BLaER1 treated with 17β-estradiol and CSF1 and Interleukin-3, amounts not matched to agents 10 nM and 100 nM (cell line): ENCODE measurements at regions not wholly inside any gene's neighbourhood (a gene's known extent, or its start where the extent isn't known, plus 50 kb on each side); places are given as distances from the start of the nearest gene placed in this dataset.
"Not testable (repeated sequence)": the region's sequence is repeated elsewhere in the genome, so short reads cannot be mapped to it uniquely, and the experiment has no call there.

Source experiments
- H3K27ac ChIP-seq, 11 experiments: shearing (Covaris generic); formaldehyde crosslinking; 2 replicates each; pipeline ENCODE4 v1.8.1; 2022
- H3K27me3 ChIP-seq, 11 experiments: shearing (Covaris generic); formaldehyde crosslinking; 2 replicates each; pipeline ENCODE4 v1.8.1; 2022
- H3K36me3 ChIP-seq, 11 experiments: shearing (Covaris generic); formaldehyde crosslinking; 2 replicates each; pipeline ENCODE4 v1.8.1; 2022
- H3K4me1 ChIP-seq, 10 experiments: shearing (Covaris generic); formaldehyde crosslinking; 2 replicates each; pipeline ENCODE4 v1.8.1; 2022
- H3K4me2 ChIP-seq, 11 experiments: shearing (Covaris generic); formaldehyde crosslinking; 2 replicates each; pipeline ENCODE4 v1.8.1; 2022
- H3K4me3 ChIP-seq, 10 experiments: shearing (Covaris generic); formaldehyde crosslinking; 2 replicates each; pipeline ENCODE4 v1.8.1; 2022
- H3K9ac ChIP-seq, 11 experiments: shearing (Covaris generic); formaldehyde crosslinking; 2 replicates each; pipeline ENCODE4 v1.8.1; 2022
- H3K9me3 ChIP-seq, 11 experiments: shearing (Covaris generic); formaldehyde crosslinking; replicated peaks in 1 of 11; 2 replicates each; pipeline ENCODE4 v1.8.1; 2022
- H4K20me1 ChIP-seq, 11 experiments: shearing (Covaris generic); formaldehyde crosslinking; 2 replicates each; pipeline ENCODE4 v1.8.1; 2022
- Cebpa-rat ChIP-seq, 11 experiments: shearing (Covaris generic); IDR thresholded peaks; 2 replicates each; pipeline ENCODE4 v1.8.1; 2022

DNA sequence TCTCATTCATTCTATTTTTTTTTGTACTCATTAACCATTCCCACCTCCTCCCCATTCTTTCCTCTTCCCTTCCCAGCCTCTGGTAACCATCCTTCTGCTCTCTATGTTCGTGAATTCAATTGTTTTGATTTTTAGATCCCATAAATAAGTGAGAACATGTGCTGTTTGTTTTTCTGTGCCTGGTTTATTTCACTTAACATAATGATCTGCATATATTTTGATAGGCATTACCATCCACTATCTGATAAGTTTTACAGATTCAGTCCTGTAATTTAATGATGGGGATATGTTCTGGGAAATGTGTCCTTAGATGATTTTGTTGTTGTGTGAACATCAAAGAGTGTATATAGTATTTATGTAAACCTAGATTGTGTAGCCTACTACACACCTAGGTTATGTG lies 77.5 kb upstream of the CPHXL start:
- H3K27ac ChIP-seq, result no peak overlapping the region
- no peak for TF ChIP-seq Cebpa-rat (IDR thresholded peaks at IDR 0.05)
- H3K27me3 ChIP-seq, result no peaks in the 10 kb centered on the region
- no peak overlapping the region for H3K4me2 ChIP-seq
- H3K36me3 ChIP-seq, result no peaks in the 10 kb centered on the region
- no peaks in the 10 kb centered on the region for H4K20me1 ChIP-seq
- no peak overlapping the region for H3K4me3 ChIP-seq
- no peak overlapping the region for H3K9ac ChIP-seq
- 0 out of 20 replicates have a peak, but pooled peaks cover 0 to 4% (median 0%) of the 10 kb centered on the region in 10 experiments for H3K4me1 ChIP-seq
- H3K9me3 ChIP-seq, result no peaks in the 10 kb centered on the region

DNA sequence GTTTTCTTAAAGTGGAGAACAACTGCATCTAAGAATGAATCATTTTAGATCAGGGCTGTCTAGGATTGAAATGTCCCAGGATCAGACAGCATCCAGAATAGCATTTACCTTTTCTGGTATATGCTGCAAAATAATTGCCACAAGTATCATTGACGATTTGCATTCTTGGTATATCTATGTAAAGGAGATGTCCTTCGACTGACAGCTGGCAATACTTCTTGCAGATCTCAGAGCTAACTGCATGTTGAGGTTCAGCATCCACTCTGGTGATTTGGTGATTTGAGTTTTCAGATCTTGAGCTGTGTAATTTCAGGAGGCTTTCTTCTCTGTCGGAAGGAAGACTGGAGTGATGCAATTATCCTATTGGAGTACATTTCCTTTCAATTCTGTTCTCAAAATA lies 78.1 kb upstream of the CPHXL start:
- Histone ChIP-seq H3K4me1 (0 out of 20 replicates have a peak, but pooled peaks cover 0 to 4% (median 0%) of the 10 kb centered on the region in 10 experiments), H3K27ac (no peak overlapping the region), H3K36me3 (no peaks in the 10 kb centered on the region), H3K4me3 (no peak overlapping the region), H4K20me1 (no peaks in the 10 kb centered on the region), H3K4me2 (no peak overlapping the region), H3K27me3 (no peaks in the 10 kb centered on the region), H3K9me3 (no peaks in the 10 kb centered on the region), H3K9ac (no peak overlapping the region)
- no peak for TF ChIP-seq Cebpa-rat (IDR thresholded peaks at IDR 0.05)

DNA sequence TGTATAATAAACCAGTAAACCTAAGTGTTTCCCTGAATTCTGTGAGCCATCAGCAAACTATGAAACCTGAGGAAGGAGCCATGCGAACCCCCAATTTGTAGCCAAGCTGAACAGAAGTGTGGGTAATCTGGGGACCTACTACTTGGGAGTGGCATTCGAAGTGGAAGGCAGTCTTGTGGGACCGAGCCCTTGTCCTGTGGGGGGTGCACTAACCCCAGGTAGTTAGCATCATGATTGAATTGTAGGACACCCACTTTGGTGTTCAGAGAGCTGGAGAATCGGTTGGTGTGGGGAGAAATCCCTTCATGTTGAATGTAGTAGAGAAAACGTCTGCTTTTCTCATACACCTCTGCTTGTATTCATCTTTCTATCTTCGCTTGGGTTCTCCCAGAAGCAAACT lies 79.7 kb upstream of the CPHXL start:
- no peak for TF ChIP-seq Cebpa-rat (IDR thresholded peaks at IDR 0.05)
- H3K36me3 ChIP-seq, result no peaks in the 10 kb centered on the region
- H3K4me2 ChIP-seq, result no peak overlapping the region
- no peak overlapping the region for H3K9ac ChIP-seq
- no peak overlapping the region for H3K27ac ChIP-seq
- H4K20me1 ChIP-seq, result no peaks in the 10 kb centered on the region
- no peaks in the 10 kb centered on the region for H3K9me3 ChIP-seq
- no peaks in the 10 kb centered on the region for H3K27me3 ChIP-seq
- H3K4me1 ChIP-seq, result no peaks in the 10 kb centered on the region
- H3K4me3 ChIP-seq, result no peak overlapping the region

DNA sequence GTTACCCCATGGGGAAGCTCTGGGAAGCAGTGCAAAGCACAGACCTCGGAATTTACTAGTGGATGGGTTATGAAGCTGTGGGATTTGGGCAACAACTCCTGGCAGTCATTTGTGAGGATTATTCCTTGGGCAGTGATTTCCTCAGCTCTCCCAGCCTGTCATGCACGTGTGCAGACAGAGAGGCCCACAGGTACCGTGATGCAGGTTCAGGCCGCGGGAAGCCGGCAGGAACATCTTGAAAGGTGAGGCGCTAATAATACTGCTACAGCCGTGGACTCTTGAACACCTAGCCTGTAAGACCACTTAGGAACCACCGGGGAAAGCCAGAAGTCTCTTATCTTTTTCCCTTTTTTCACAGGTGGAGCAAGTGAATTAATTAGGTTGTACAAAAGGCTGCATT lies 80.2 kb upstream of the CPHXL start:
- H4K20me1 ChIP-seq, result no peaks in the 10 kb centered on the region
- no peak overlapping the region for H3K4me2 ChIP-seq
- H3K27me3 ChIP-seq, result no peaks in the 10 kb centered on the region
- H3K36me3 ChIP-seq, result no peaks in the 10 kb centered on the region
- H3K9me3 ChIP-seq, result no peaks in the 10 kb centered on the region
- no peak overlapping the region for H3K27ac ChIP-seq
- no peaks in the 10 kb centered on the region for H3K4me1 ChIP-seq
- TF ChIP-seq Cebpa-rat (IDR thresholded peaks at IDR 0.05), result no peak
- no peak overlapping the region for H3K9ac ChIP-seq
- no peak overlapping the region for H3K4me3 ChIP-seq

DNA sequence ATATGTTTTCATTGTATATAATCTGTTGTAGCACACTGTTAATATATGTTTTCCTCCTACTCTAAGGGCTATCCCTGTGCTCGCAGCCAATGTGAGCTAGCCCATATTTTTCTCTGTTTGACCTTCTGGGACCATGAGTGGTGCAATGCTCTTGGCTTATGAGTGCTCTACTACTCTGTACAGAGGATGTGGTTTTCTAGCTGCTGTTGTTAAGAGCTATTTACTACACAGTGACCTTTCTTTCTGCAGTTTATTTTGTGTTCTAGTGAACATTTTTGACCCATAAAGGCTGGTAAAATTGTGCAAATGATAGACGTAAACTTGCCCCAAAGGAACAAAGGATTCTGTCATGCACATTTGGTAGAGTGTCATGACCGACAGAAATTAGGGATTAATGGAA lies 84.1 kb upstream of the CPHXL start:
- Histone ChIP-seq H4K20me1 (no peaks in the 10 kb centered on the region), H3K27ac (no peak overlapping the region), H3K27me3 (no peaks in the 10 kb centered on the region), H3K9me3 (no peaks in the 10 kb centered on the region), H3K36me3 (no peaks in the 10 kb centered on the region), H3K4me1 (0 out of 20 replicates have a peak, but pooled peaks cover 0 to 3% (median 0%) of the 10 kb centered on the region in 10 experiments), H3K9ac (no peak overlapping the region), H3K4me3 (no peak overlapping the region), H3K4me2 (no peak overlapping the region)
- no peak for TF ChIP-seq Cebpa-rat (IDR thresholded peaks at IDR 0.05)

DNA sequence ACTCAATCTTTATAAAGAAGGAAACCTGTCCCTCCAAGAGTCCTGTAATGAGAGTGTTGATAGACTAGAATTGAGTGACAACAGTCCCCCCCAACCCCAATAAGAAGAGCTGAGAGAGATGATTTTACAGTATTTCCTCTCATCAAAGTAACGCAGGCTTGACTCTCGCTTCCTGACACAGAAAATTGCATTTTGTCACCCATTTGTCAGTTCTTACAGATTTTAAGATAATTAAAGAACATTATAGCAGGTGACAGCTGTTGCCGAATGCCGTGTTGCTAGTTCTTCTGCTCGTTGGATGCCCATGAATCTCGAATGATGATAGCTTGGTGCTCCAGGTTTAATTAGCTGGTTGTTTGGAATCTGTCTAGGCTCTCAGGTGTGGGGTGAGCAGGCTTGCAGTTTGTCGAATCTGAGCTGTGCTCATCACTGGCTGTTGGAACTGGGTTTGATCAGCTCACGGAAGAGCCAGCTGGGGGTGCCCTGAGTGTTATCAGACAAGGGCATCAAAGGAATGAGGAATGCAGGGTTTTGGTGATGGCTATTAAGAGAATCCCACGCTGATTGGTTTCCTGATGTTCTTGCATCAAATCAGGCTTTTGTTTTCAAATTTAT lies 84.8 kb upstream of the CPHXL start:
- Histone ChIP-seq H3K27me3 (no peaks in the 10 kb centered on the region), H3K27ac (no peak overlapping the region), H4K20me1 (no peaks in the 10 kb centered on the region), H3K9ac (no peak overlapping the region), H3K4me1 (0 out of 20 replicates have a peak, but pooled peaks cover 0 to 3% (median 0%) of the 10 kb centered on the region in 10 experiments), H3K4me3 (no peak overlapping the region), H3K4me2 (no peak overlapping the region), H3K36me3 (no peaks in the 10 kb centered on the region), H3K9me3 (no peaks in the 10 kb centered on the region)
- no peak for TF ChIP-seq Cebpa-rat (IDR thresholded peaks at IDR 0.05)

DNA sequence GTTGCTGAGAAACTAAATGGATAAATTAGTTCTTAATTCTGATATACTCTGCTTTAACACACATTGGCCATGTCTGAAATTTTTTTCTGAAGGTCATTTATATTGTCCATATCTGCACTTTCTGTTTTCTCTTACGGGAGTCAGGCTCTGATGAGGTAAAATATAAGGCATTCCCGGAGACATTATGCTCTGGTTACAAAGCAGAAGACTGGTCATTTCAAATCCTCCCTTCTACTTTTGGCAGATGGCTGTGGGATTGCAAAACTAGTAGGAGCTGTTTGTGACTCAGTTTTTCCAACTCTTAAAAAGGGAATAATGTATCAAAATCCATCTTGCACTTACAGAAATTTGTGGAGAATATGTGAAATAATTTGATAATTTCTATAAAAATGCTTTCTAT lies 92.2 kb upstream of the CPHXL start:
- Histone ChIP-seq H3K9me3 (no peaks in the 10 kb centered on the region), H3K4me1 (no peaks in the 10 kb centered on the region), H3K27ac (no peak overlapping the region), H3K27me3 (no peaks in the 10 kb centered on the region), H3K9ac (no peak overlapping the region), H3K36me3 (no peaks in the 10 kb centered on the region), H3K4me3 (no peak overlapping the region), H4K20me1 (no peaks in the 10 kb centered on the region), H3K4me2 (no peak overlapping the region)
- TF ChIP-seq Cebpa-rat (IDR thresholded peaks at IDR 0.05), result no peak

DNA sequence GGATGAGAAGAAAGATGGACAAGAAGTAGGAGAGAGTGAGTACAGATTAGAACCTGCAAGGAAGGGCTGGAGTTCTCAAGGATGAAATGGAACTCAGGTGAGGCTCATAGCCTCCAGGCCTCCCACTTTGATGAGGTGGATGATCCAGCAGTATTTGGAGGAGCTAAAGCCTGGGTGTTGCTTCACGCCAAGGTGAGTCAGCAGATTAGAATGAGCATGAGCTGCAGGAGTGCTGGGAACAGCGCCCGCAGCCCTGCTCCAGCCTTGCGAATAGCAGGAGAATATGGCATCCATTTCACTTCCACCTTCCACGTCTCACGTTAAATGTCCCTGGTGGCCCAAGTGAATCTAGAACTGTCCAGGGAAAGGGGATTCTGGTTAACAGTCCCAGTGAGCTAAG lies 94.4 kb upstream of the CPHXL start:
- Histone ChIP-seq H3K27me3 (no peaks in the 10 kb centered on the region), H3K9ac (no peak overlapping the region), H3K9me3 (no peaks in the 10 kb centered on the region), H3K4me1 (no peaks in the 10 kb centered on the region), H3K27ac (no peak overlapping the region), H3K4me2 (no peak overlapping the region), H3K4me3 (no peak overlapping the region), H3K36me3 (no peaks in the 10 kb centered on the region), H4K20me1 (no peaks in the 10 kb centered on the region)
- TF ChIP-seq Cebpa-rat (IDR thresholded peaks at IDR 0.05), result no peak

DNA sequence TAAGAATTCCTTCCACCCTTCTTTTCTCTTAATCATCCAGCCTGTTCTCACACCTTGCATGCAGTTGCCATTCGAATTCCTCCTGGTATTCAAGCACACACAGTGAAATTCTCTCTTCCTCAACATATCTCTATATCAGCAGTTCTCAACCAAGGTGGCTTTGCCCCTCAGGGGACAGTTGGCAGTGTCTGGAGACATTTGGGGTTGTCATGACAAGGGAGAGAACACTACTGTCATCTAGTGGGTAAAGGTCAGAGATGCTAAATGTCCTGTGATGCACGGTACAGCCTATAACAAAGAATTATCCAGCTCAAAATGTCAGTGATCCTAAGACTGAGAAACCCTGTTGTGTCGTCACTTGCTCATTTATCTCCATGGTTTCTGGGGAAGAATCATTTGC lies 94.8 kb upstream of the CPHXL start:
- no peak for TF ChIP-seq Cebpa-rat (IDR thresholded peaks at IDR 0.05)
- no peak overlapping the region for H3K4me3 ChIP-seq
- H4K20me1 ChIP-seq, result no peaks in the 10 kb centered on the region
- H3K4me1 ChIP-seq, result no peaks in the 10 kb centered on the region
- H3K9ac ChIP-seq, result no peak overlapping the region
- H3K9me3 ChIP-seq, result no peaks in the 10 kb centered on the region
- no peaks in the 10 kb centered on the region for H3K27me3 ChIP-seq
- no peak overlapping the region for H3K27ac ChIP-seq
- no peaks in the 10 kb centered on the region for H3K36me3 ChIP-seq
- no peak overlapping the region for H3K4me2 ChIP-seq

DNA sequence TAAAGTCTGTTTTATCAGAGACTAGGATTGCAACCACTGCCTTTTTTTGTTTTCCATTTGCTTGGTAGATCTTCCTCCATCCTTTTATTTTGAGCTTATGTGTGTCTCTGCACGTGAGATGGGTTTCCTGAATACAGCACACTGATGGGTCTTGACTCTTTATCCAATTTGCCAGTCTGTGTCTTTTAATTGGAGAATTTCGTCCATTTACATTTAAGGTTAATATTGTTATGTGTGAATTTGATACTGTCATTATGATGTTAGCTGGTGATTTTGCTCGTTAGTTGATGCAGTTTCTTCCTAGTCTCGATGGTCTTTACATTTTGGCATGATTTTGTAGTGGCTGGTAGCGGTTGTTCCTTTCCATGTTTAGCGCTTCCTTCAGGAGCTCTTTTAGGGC lies 99.5 kb upstream of the CPHXL start:
- not testable (repeated sequence) for H3K27ac ChIP-seq, H3K27me3 ChIP-seq, H3K4me3 ChIP-seq, H3K9ac ChIP-seq, H3K36me3 ChIP-seq, H3K4me2 ChIP-seq, H3K4me1 ChIP-seq, H4K20me1 ChIP-seq
- H3K9me3 ChIP-seq, result peaks cover 0 to 19% (median 10%) of the 10 kb centered on the region in 11 experiments; a peak in 12 of 22 replicates

DNA sequence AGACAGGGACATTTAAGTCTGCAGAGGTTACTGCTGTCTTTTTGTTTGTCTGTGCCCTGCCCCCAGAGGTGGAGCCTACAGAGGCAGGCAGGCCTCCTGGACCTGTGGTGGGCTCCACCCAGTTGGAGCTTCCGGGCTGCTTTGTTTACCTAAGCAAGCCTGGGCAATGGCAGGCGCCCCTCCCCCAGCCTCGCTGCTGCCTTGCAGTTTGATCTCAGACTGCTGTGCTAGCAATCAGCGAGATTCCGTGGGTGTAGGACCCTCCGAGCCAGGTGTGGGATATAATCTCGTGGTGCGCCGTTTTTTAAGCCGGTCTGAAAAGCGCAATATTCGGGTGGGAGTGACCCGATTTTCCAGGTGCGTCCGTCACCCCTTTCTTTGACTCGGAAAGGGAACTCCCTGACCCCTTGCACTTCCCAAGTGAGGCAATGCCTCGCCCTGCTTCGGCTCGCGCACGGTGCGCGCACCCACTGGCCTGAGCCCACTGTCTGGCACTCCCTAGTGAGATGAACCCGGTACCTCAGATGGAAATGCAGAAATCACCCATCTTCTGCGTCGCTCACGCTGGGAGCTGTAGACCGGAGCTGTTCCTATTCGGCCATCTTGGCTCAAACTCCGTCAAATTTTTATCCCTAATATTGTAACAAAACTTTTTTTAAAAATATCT lies 101.2 kb upstream of the CPHXL start:
- H3K4me3 ChIP-seq, H3K27me3 ChIP-seq, H3K4me1 ChIP-seq, H3K4me2 ChIP-seq, H3K36me3 ChIP-seq, H3K27ac ChIP-seq, H4K20me1 ChIP-seq, H3K9ac ChIP-seq: not testable (repeated sequence)
- peaks cover 0 to 19% (median 10%) of the 10 kb centered on the region in 11 experiments; a peak in 12 of 22 replicates for H3K9me3 ChIP-seq

- H3K4me3 ChIP-seq, H3K9ac ChIP-seq, H3K36me3 ChIP-seq, H3K4me1 ChIP-seq, H3K27me3 ChIP-seq, H4K20me1 ChIP-seq, H3K27ac ChIP-seq, H3K4me2 ChIP-seq: not testable (repeated sequence)
- peaks cover 6 to 22% (median 15%) of the 10 kb centered on the region in 11 experiments; a peak in 14 of 22 replicates for H3K9me3 ChIP-seq
These were observed 107.1 kb upstream of the CPHXL start for GRCh38 chr16:75833385-75833784.
